Suppressor macrophage (primary cell): ENCODE measurements at regions not wholly inside any gene's neighbourhood (a gene's known extent, or its start where the extent isn't known, plus 50 kb on each side); places are given as distances from the start of the nearest gene placed in this dataset.
A peak's percentile ranks its signal among the peaks of the same experiment; 100 is the strongest.
"Not testable (repeated sequence)": the region's sequence is repeated elsewhere in the genome, so short reads cannot be mapped to it uniquely, and the experiment has no call there.

Experiments
- DNase-seq, 4 experiments: peaks; one replicate each; pipeline ENCODE4 v3.0.0-alpha.2; 2020 to 2022

GRCh38 chr5:25002371-25002770 is 357.6 kb upstream of the CDH10 start:
- DNase-seq, result no peak

- DNase-seq, result no peak
These were observed 355.0 kb upstream of the CDH10 start for GRCh38 chr5:24999732-25000131.

DNA sequence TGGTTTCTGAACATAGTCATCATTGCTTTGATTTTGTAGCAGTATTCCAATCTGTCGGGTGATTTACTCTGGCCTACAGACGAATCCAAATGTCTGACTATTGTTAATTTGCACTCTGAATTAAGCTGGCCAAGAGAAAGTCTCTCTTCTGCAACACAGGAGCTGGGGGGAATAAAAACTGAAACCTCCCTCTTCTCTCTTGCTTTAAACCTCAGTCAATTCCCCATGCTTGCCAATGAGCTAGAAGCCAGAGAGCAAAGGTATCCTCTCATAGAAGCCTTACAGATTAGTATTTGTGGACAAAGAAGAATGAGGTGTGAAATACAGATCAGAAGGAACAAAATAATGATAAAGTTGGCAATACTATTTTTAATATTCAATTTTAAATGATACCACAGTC is 353.9 kb upstream of the CDH10 start:
- DNase-seq, result no peak

DNA sequence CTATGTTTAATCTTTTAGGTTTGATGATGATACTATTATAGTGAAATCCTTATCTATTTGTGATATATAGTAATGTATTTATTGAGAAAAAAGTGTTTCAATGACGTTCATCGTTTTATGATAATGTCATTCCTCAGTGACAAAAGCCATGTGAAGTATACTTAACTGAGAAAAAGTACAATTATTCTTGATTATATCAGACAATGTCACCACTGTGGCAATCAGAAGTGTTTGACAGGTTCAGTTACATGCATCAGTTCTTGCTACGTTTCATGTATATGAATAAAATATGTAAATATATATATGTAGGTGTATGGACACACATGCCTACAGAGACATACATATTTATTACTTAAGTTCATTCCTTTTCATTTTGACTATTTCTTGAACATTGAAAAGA is 341.5 kb upstream of the CDH10 start:
- DNase-seq, result no peak

DNA sequence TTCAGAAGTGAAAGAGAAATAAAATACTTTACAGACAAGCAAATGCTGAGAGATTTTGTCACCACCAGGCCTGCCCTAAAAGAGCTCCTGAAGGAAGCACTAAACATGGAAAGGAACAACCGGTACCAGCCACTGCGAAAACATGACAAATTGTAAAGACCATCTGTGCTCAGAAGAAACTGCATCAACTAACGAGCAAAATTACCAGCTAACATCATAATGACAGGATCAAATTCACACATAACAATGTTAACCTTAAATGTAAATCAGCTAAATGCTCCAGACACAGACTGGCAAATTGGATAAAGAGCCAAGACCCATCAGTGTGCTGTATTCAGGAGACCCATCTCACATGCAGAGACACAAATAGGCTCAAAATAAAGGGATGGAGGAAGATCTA is 333.8 kb upstream of the CDH10 start:
- not testable (repeated sequence) for DNase-seq

GRCh38 chr5:24963611-24964010 is 318.8 kb upstream of the CDH10 start:
- no peak for DNase-seq

DNA sequence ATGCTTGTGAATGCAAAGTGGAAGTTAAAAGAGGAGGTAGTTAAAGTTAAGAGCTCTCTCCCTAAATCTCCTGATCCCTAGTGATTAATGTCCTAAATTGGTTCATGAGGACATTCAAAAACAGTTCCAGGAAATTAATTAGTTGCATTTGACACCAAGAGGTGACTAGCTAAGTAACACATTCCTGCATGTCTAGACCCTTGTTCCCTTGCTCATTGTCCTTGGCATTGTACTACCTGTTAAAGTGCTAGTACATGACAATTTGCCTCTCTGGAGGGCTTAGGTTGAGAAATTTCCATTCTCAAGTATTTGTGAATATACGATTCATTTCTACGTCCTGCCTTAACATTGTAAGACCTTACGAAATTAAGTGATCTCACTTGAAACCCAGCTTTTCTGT is 278.6 kb upstream of the CDH10 start:
- no peak for DNase-seq

DNA sequence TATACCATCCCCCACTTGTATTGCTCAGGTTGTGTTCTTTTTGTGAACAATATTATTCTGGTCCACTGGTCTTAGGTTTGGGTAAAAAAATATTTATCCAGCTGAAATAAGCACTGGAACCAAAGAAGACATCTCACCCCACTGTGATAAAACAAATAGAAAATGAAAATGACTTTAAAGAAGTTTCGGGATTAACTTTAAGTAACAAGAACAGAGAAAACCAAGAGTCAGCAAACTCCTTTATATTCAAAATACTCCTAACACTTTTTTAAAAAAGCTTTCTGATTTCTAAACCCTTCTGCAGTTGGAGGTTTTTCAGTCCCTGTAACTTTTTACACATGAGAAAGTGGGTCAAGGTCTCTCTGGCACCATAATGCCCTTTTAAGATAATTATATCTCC is 273.9 kb upstream of the CDH10 start:
- no peak for DNase-seq

- no peak for DNase-seq
These were observed 272.1 kb upstream of the CDH10 start for GRCh38 chr5:24916863-24917262.

DNA sequence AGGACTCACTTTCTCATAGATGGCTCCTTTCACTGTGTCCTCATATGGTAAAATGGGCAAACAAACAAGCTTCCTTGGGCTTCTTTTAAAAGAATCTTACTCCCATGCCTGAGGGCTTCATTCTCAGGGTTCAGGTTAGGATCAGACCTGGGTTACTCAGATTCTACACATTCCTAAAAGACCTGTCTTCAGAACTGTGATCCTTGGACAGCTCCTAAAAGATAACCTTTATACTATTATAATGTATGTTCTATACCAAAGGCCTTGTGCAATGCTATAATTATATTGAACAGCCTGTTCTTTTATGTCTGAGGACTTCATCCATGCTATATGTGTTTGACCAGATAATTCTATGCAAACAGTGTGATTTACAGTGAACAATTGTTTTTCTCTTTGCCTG is 264.4 kb upstream of the CDH10 start:
- no peak for DNase-seq

DNA sequence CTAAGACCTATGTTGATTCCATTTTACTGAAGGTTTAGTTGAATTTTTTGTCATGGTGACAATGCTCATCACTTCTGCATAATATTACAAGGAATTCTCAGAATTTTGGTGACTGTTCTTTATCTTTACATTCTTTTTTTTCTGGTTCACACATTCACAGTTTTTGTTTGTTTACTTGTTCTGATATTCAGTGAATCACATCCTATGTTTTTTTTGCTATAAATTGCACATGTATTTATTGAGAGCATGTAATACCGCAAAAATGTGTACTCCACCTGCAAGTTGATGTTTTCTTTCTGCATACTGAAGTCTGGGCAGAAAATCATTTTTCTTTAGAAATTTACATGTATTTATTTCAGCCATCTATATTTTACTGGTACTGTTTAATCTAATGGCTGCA is 261.9 kb upstream of the CDH10 start:
- no peak for DNase-seq

DNA sequence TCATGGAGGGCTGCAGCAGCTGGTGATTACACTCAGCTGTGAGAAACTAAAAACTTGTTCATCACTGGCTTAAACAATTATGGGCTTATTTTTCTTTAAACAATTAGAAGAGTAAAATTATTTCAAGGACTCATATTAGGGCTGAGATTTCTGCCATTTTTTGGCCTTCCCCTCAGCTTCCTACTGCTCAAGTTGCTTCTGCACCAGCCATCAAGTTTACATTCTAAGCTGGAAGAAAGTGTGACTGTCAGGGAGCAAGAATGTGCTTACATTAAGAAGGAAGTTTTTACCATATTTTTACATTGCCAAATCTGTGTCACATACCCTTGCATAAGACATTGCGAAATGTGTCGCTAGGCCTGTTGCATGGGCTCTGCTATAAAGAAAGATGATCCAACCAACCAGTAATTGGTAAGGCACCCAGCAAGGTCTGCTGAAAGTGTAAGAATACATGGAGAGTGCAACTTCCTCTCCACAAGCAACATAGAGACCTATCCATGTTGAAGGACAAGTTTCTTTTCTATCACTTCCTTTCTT is 260.3 kb upstream of the CDH10 start:
- DNase-seq, result peak; percentile 61 to 74 (median 70)

DNA sequence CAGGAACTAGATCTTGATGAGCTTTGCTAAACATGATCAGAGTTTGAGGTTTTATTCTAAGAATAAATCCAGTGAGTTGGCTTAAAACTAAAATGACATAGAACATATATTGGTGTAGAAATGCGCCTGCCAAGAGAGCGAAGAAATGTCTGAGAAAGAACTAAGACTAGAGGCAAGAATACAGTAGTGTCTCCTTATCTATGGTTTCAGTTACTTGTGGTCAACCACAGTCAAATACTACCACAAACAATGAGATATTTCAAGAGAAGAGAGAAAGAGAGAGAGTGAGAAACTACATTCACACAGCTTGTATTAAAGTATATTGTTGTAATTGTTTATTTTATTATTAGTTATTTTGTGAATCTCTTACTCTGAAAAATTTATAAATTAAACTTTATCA is 254.4 kb upstream of the CDH10 start:
- DNase-seq, result peak in 2 of 4 experiments; percentile 16 to 21

DNA sequence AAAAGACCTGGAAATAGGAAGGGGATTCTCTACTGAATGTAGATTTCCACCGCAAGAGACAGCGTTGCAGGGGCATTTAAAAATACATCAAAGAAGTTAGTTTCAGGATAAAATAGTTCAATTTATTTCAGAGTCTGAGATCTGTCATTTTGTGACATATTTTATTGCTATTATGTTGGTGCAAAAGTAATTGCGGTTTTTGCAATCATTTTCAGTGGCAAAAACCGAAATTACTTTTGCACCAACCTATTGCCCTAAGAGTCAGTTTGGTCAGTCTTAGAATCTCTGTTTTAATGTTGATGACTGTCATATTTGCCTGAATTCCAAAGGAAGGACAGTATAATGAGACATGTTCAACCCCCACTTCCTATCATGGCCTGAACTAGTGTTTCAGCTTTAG is 219.5 kb upstream of the CDH10 start:
- DNase-seq, result no peak

- DNase-seq, result no peak
These were observed 217.3 kb upstream of the CDH10 start for GRCh38 chr5:24862117-24862516.

- no peak for DNase-seq
These were observed 210.7 kb upstream of the CDH10 start for GRCh38 chr5:24855485-24855884.

GRCh38 chr5:24854850-24855249 is 210.1 kb upstream of the CDH10 start:
- no peak for DNase-seq

GRCh38 chr5:24854350-24854749 is 209.6 kb upstream of the CDH10 start:
- no peak for DNase-seq

DNA sequence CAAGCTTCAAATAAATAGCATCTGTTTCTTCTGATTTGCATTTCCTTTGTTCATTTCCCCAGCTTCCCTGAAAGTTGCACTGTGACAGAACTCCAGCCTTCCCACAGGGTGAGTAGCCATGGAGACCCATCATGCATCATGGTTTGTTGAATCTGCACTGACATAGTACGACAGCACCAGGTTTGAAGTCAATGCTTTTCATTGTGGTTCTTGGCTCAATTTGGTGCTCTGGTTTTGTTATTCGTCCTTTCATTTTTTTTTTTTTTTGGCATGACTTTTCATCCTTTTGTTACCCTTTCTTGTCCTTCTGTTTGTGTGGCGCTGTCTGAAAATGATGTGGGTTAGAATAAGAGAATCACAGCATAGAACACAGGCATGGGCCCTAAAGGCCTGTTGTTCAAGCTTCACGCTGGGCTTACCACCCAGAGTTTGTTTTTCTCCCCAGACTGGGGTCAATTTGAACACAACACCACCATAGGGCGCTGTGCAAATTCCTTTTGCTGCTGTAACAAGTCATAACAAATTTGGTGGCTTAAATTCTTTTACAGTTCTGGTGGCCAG is 206.2 kb upstream of the CDH10 start:
- DNase-seq, result no peak

- no peak for DNase-seq
These were observed 204.4 kb upstream of the CDH10 start for GRCh38 chr5:24849210-24849609.

DNA sequence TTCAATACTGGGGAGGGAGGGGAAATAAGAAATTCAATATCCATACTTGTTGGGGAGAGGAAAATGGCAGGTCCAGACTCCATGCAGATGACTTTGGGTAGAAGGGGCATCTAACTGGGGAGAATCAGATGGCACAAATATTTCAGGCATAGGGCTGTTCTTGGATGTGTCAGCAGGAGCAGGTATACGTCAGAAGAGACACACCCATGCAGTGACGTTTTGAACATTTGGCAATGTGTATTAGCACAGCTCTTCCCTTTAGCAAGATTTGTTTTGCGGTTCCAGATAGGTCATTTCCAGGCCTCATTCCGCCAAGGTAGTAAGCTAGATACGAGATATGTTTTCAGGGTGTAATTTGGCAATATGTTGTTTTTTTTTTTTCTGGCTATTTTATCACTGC is 187.2 kb upstream of the CDH10 start:
- DNase-seq, result no peak

DNA sequence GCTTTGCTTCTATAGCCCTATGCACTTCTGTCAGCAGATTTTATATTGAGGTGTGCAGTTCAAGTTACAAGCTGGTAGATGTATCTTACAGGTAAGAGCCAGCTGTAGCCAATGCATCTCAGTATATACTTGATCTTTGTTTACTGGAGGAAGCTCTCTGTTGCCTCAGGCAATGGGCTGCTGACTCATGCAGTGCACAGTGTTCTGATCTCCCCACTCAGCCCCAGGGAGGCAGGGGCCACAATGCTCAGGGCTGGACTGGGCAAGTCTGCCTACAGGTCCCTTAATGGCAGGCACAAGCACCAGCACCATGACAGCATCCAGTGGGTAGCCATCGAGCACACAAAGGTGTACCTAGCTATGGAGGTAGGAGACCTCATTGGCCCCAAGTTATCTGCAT is 178.8 kb upstream of the CDH10 start:
- no peak for DNase-seq

GRCh38 chr5:24819841-24820240 is 175.1 kb upstream of the CDH10 start:
- no peak for DNase-seq

DNA sequence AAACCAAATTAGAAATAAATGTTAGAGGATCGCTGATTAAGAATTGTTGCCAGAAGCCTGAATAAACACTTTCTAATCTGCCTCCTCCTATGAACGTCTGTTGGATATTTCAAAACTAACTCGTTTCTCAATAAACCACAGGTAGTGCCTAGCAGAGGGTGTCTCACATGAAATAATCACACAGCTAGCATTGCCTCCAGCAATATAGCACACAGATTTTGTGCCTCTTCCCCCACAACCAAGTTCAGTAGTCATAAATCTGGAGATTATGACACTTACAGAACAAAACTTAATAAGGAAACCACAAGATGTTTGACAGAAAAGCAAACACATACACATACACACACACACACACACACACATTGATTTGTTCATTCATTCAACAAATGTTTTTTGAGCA is 173.2 kb upstream of the CDH10 start:
- DNase-seq, result no peak

DNA sequence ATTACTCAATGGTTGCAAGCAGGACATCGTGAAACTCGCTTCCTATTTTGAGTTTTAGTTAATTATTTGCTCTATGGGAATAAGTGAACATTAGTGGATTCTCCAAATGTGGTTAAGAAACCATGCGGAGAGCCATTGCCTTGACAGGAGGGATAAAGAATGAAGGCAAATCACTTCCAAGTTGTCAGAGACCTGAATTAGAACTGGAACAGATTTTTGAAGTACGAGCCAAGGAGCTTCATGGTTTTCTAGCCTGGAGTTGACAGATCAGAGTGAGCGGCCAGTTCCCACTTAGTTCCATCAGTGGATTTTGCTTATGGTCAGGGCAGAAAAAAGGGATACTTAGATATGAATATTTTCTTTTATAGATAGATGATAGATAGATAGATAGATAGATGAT is 171.4 kb upstream of the CDH10 start:
- DNase-seq, result no peak
